Panc1 (cell line): ENCODE measurements at regions not wholly inside any gene's neighbourhood (a gene's known extent, or its start where the extent isn't known, plus 50 kb on each side); places are given as distances from the start of the nearest gene placed in this dataset.

Experiments used
- CTCF ChIP-seq: fragments of 450-650 bp; IDR thresholded peaks from 2 replicates; pipeline ENCODE4 v1.5.1; 2017; ENCODE audit warnings: mild to moderate bottlenecking
- POLR2AphosphoS5 ChIP-seq: IDR thresholded peaks from 2 replicates; pipeline ENCODE4 v1.6.1; 2012; ENCODE audit warnings: mild to moderate bottlenecking, low read depth, low read length, moderate library complexity

- TF ChIP-seq CTCF (no peak), POLR2AphosphoS5 (no peak)
Observed at GRCh38 chr4:108426493-108426892, 193.9 kb upstream of the RPL34 start.
